HCT116 (cell line): ENCODE measurements at regions not wholly inside any gene's neighbourhood (a gene's known extent, or its start where the extent isn't known, plus 50 kb on each side); places are given as distances from the start of the nearest gene placed in this dataset.

ENCODE experiments used
- ATAC-seq: fragments of 200-7000 bp; cut with Tn5 transposase; 2 replicates; pipeline ENCODE4 v1.9.1; 2020; ENCODE audit warnings: mild to moderate bottlenecking, moderate library complexity
- BruUV-seq: library from RNA; stranded (reverse); fragments of 400-500 nt; replicated peaks from 2 replicates; lab custom pipeline; 2021; lab: Mats Ljungman, UMichigan
- CTCF ChIA-PET: fragments of 300-600 bp; sonication (Branson Sonifier 250); formaldehyde crosslinking; loops from one replicate; lab custom pipeline; 2021; ENCODE audit warnings: antibody characterized with exemption; lab: Charles Lee
- POLR2A ChIA-PET: fragments of 300-600, 350-600 bp; sonication (Branson Sonifier 250); formaldehyde crosslinking; loops from one replicate; lab custom pipeline; 2021; ENCODE audit warnings: antibody characterized with exemption; lab: Charles Lee
- RAD21 ChIA-PET, 2 experiments: fragments of 300-600 bp; sonication (Branson Sonifier 250); formaldehyde crosslinking; loops; one replicate each; lab custom pipeline; 2023; ENCODE audit warnings: low total read pairs in 2 of 2; ENCODE audit not compliant: uncharacterized antibody in 2 of 2, unreplicated experiment in 2 of 2, low non-redundant PET in 1 of 2; lab: Charles Lee
- DNase-seq: peaks from one replicate; pipeline ENCODE4 v3.0.0-alpha.2; 2010; ENCODE audit warnings: low read depth, low spot score
- H2AFZ ChIP-seq: fragments of 200-600 bp; shearing (Covaris generic), sonication (generic); 2 replicates; pipeline ENCODE4 v1.6.1; 2017; ENCODE audit warnings: low read depth, mixed run types, mixed read lengths, antibody characterized with exemption, low read length; ENCODE audit not compliant: poor library complexity, severe bottlenecking
- H3K27ac ChIP-seq: 2 replicates; pipeline ENCODE4 v1.5.1; 2012; ENCODE audit warnings: low read depth, low read length
- H3K27me3 ChIP-seq: fragments of 200-600 bp; sonication (generic); 2 replicates; pipeline ENCODE4 v1.6.1; 2016; ENCODE audit warnings: mixed run types, low read length, mixed read lengths; ENCODE audit not compliant: insufficient read depth
- H3K36me3 ChIP-seq, 2 experiments: fragments of 200-500 bp in 1 of 2; fragments of 200-600 bp in 1 of 2; sonication (Bioruptor generic) in 1 of 2; sonication (generic) in 1 of 2; 2 replicates each; pipeline versions ENCODE4 v1.5.1 to v1.6.1; 2014 to 2016; ENCODE audit warnings: low read length in 2 of 2, inconsistent platforms in 1 of 2, mixed read lengths in 1 of 2, mixed run types in 1 of 2; ENCODE audit not compliant: insufficient read depth in 2 of 2, control insufficient read depth in 1 of 2
- H3K4me1 ChIP-seq, 2 experiments: fragments of 200-600 bp in 1 of 2; sonication (generic) in 1 of 2; 2 replicates each; pipeline versions ENCODE4 v1.5.1 to v1.6.1; 2012 to 2017; ENCODE audit warnings: low read length in 2 of 2, inconsistent platforms in 1 of 2, mild to moderate bottlenecking in 1 of 2, mixed read lengths in 1 of 2, mixed run types in 1 of 2, moderate library complexity in 1 of 2; ENCODE audit not compliant: insufficient read depth in 2 of 2, control insufficient read depth in 1 of 2
- H3K4me2 ChIP-seq: fragments of 200-600 bp; sonication (generic); 2 replicates; pipeline ENCODE4 v1.6.1; 2017; ENCODE audit warnings: mixed run types, low read length, mixed read lengths
- H3K4me3 ChIP-seq, 2 experiments: fragments of 200-600 bp in 1 of 2; sonication (generic) in 1 of 2; replicated peaks in 1 of 2; 2 replicates each; pipeline ENCODE4 v1.5.1; 2011 to 2016; ENCODE audit warnings: low read length in 2 of 2, control low read depth in 1 of 2, low read depth in 1 of 2, mild to moderate bottlenecking in 1 of 2, mixed read lengths in 1 of 2, mixed run types in 1 of 2
- H3K79me2 ChIP-seq: fragments of 200-600 bp; sonication (generic); 2 replicates; pipeline ENCODE4 v1.6.1; 2017; ENCODE audit warnings: mild to moderate bottlenecking, mixed run types, low read length, moderate library complexity, mixed read lengths; ENCODE audit not compliant: insufficient read depth
- H3K9ac ChIP-seq: fragments of 200-600 bp; sonication (generic); 2 replicates; pipeline ENCODE4 v1.6.1; 2016; ENCODE audit warnings: low read length, mixed read lengths
- H3K9me2 ChIP-seq: fragments of 200-600 bp; sonication (generic), shearing (Covaris generic); 2 replicates; pipeline ENCODE4 v1.6.1; 2017; ENCODE audit warnings: mixed run types, mild to moderate bottlenecking, moderate library complexity; ENCODE audit not compliant: insufficient read depth
- H3K9me3 ChIP-seq, 2 experiments: fragments of 200-500 bp in 1 of 2; fragments of 200-600 bp in 1 of 2; sonication (Bioruptor generic) in 1 of 2; sonication (generic) in 1 of 2; 2 replicates each; pipeline ENCODE4 v1.6.1; 2014 to 2017; ENCODE audit warnings: low read length in 2 of 2, mixed read lengths in 2 of 2, inconsistent platforms in 1 of 2, low read depth in 1 of 2, mild to moderate bottlenecking in 1 of 2, mixed run types in 1 of 2, moderate library complexity in 1 of 2; ENCODE audit not compliant: control insufficient read depth in 1 of 2, insufficient read depth in 1 of 2
- H4K20me1 ChIP-seq: fragments of 200-600 bp; sonication (generic), shearing (Covaris generic); 2 replicates; pipeline ENCODE4 v1.6.1; 2017; ENCODE audit warnings: mixed run types, mild to moderate bottlenecking, moderate library complexity; ENCODE audit not compliant: insufficient read depth
- CBX3 ChIP-seq: IDR thresholded peaks from 2 replicates; pipeline ENCODE4 v1.6.1; 2012; ENCODE audit warnings: low read depth
- EGR1 ChIP-seq: IDR thresholded peaks from 2 replicates; pipeline ENCODE4 v1.6.1; 2012; ENCODE audit warnings: low read depth
- JUND ChIP-seq: IDR thresholded peaks from 2 replicates; pipeline ENCODE4 v1.6.1; 2012
- POLR2A ChIP-seq: IDR thresholded peaks from 2 replicates; pipeline ENCODE4 v1.7.0; 2011; ENCODE audit warnings: borderline replicate concordance; ENCODE audit not compliant: insufficient read depth, insufficient read length; ENCODE audit errors: extremely low read depth
- POLR2AphosphoS5 ChIP-seq: IDR thresholded peaks from 2 replicates; pipeline ENCODE4 v1.6.1; 2011; ENCODE audit warnings: mild to moderate bottlenecking, low read depth, low read length, moderate library complexity
- SIN3A ChIP-seq: IDR thresholded peaks from 2 replicates; pipeline ENCODE4 v1.6.1; 2012; ENCODE audit warnings: low read depth
- YY1 ChIP-seq: IDR thresholded peaks from 2 replicates; pipeline ENCODE4 v1.6.1; 2011; ENCODE audit warnings: low read length, low read depth, moderate library complexity, mild to moderate bottlenecking; ENCODE audit not compliant: insufficient replicate concordance; ENCODE audit errors: extremely low read depth
- ZNF274 ChIP-seq: fragments of 200-500 bp; sonication (Bioruptor generic); IDR thresholded peaks from 2 replicates; pipeline ENCODE4 v1.6.1; 2014; ENCODE audit warnings: mild to moderate bottlenecking, low read depth, low read length, inconsistent platforms
- intact Hi-C: fragments of 100-400 bp; cut with micrococcal nuclease; formaldehyde crosslinking; loops from 2 replicates; pipeline ENCODE4 v1.10.0; 2022
- TF ChIP-seq, protein P1 (sequence below): IDR thresholded peaks from 2 replicates; pipeline ENCODE4 v1.6.1; 2012
- TF ChIP-seq, protein P2 (sequence below): IDR thresholded peaks from 2 replicates; pipeline ENCODE4 v1.6.1; 2011; ENCODE audit warnings: mild to moderate bottlenecking, low read length, moderate library complexity; ENCODE audit not compliant: insufficient replicate concordance; ENCODE audit errors: extremely low read depth

DNA sequence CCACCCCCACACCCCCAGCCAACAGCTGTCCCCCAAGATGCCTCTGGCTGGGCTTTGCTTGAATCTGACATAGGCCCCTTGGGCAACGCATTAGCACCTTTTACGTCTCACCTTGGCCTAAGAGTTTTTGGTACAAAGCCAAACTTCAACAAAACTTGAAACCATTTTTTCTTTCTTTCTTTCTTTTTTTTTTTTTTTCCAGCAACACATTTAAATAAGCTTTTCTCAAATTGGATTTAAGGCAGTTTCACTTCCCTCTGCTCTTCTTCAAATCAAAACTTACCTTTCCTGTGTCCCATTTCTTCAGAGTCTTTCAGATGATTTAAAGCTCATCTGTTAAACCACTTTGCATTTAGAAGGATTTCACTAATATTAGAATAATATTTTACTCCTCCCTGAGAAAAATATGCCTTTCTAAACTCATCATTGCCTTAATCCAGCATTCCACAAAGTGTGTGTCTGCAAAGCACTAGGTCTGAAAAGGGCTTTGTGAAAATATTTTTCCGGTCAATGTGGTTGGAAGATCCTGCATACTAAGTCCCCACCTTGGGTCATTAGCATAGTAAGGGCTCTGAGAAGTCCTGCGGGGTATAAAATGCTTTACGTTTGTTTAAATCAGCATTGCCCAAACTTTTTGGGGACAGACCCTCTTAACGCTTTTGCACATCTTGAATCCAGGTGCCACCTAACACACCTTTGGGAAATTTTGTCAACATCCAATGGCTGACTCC is 217.0 kb downstream of the TLE3 start:
- no peak for DNase-seq
- Histone ChIP-seq H3K27ac (no peak overlapping the region), H3K4me2 (no peak overlapping the region), H3K4me1 (no peaks in the 10 kb centered on the region), H4K20me1 (no peaks in the 10 kb centered on the region), H3K27me3 (no peaks in the 10 kb centered on the region), H3K4me3 (no peak overlapping the region), H3K9ac (no peak overlapping the region), H3K9me2 (no peaks in the 10 kb centered on the region), H3K36me3 (no peaks in the 10 kb centered on the region), H3K79me2 (no peaks in the 10 kb centered on the region), H3K9me3 (no peaks in the 10 kb centered on the region), H2AFZ (no peak overlapping the region)
- ChIA-PET POLR2A (no interaction called here), CTCF (no interaction called here), RAD21 (no interaction called here)
- intact Hi-C loops, result no loop called here
- ATAC-seq, result no peak
- no peak for TF ChIP-seq CBX3
- TF ChIP-seq YY1, result no peak
- no peak for TF ChIP-seq EGR1
- TF ChIP-seq, protein P1, sequence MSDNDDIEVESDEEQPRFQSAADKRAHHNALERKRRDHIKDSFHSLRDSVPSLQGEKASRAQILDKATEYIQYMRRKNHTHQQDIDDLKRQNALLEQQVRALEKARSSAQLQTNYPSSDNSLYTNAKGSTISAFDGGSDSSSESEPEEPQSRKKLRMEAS, result no peak
- TF ChIP-seq ZNF274, result no peak
- TF ChIP-seq, protein P2, sequence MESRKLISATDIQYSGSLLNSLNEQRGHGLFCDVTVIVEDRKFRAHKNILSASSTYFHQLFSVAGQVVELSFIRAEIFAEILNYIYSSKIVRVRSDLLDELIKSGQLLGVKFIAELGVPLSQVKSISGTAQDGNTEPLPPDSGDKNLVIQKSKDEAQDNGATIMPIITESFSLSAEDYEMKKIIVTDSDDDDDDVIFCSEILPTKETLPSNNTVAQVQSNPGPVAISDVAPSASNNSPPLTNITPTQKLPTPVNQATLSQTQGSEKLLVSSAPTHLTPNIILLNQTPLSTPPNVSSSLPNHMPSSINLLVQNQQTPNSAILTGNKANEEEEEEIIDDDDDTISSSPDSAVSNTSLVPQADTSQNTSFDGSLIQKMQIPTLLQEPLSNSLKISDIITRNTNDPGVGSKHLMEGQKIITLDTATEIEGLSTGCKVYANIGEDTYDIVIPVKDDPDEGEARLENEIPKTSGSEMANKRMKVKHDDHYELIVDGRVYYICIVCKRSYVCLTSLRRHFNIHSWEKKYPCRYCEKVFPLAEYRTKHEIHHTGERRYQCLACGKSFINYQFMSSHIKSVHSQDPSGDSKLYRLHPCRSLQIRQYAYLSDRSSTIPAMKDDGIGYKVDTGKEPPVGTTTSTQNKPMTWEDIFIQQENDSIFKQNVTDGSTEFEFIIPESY, result no peak
- no peak for TF ChIP-seq POLR2A
- no peak for TF ChIP-seq POLR2AphosphoS5
- TF ChIP-seq SIN3A, result no peak
- no peak for TF ChIP-seq JUND
- BruUV-seq, result no TSS peak
